Tibial nerve (tissue), 4 donors: ENCODE measurements at regions not wholly inside any gene's neighbourhood (a gene's known extent, or its start where the extent isn't known, plus 50 kb on each side); places are given as distances from the start of the nearest gene placed in this dataset.

Experiments
- CTCF ChIP-seq, 5 experiments: fragments of 200-600 bp in 3 of 5; fragments of 450-650 bp in 2 of 5; sonication (generic) in 3 of 5; IDR thresholded peaks; one replicate each; pipeline ENCODE4 v1.5.1; 2016 to 2019; ENCODE audit warnings: antibody characterized with exemption in 5 of 5, mild to moderate bottlenecking in 3 of 5, moderate library complexity in 2 of 5
- EP300 ChIP-seq, 2 donors: sonication (generic); formaldehyde crosslinking; IDR thresholded peaks; one replicate each; pipeline ENCODE4 v1.6.1; 2017; ENCODE audit warnings: antibody characterized with exemption in 2 of 2, mild to moderate bottlenecking in 1 of 2
- POLR2A ChIP-seq, 2 donors: fragments of 450-650 bp; IDR thresholded peaks; one replicate each; pipeline ENCODE4 v1.6.1; 2017; ENCODE audit warnings: antibody characterized with exemption in 2 of 2, mild to moderate bottlenecking in 2 of 2, moderate library complexity in 2 of 2

- TF ChIP-seq CTCF (IDR thresholded peaks at IDR 0.05): no peak
- no peak for TF ChIP-seq EP300 (IDR thresholded peaks at IDR 0.05)
- no peak for TF ChIP-seq POLR2A (IDR thresholded peaks at IDR 0.05)
Observed at GRCh38 chr18:45340884-45341283, 274.4 kb upstream of the SLC14A2 start.
